Activated CD8-positive, alpha-beta T cell treated with anti-CD3 and anti-CD28 coated beads for 36 hours (primary cell): ENCODE measurements at regions not wholly inside any gene's neighbourhood (a gene's known extent, or its start where the extent isn't known, plus 50 kb on each side); places are given as distances from the start of the nearest gene placed in this dataset.

Experiments used
- ATAC-seq: fragments of 200-7000 bp; cut with Tn5 transposase; one replicate; pipeline ENCODE4 v1.10.0; 2021; ENCODE audit warnings: mild to moderate bottlenecking, moderate library complexity
- CTCF ChIA-PET: fragments of 350-600 bp; sonication (Branson Sonifier 250); formaldehyde crosslinking; loops from one replicate; lab custom pipeline; 2021; ENCODE audit warnings: antibody characterized with exemption; lab: Charles Lee
- POLR2A ChIA-PET: fragments of 350-600 bp; sonication (Branson Sonifier 250); formaldehyde crosslinking; loops from one replicate; lab custom pipeline; 2021; ENCODE audit warnings: antibody characterized with exemption; lab: Charles Lee
- DNase-seq: peaks from one replicate; pipeline ENCODE4 v3.0.0-alpha.2; 2020
- H3K27ac Mint-ChIP-seq: one replicate; pipeline ENCODE4 v1.8.0; 2021; ENCODE audit warnings: mild to moderate bottlenecking, mixed read lengths
- H3K27me3 Mint-ChIP-seq: one replicate; pipeline ENCODE4 v1.8.0; 2021; ENCODE audit warnings: mixed read lengths
- H3K36me3 Mint-ChIP-seq: one replicate; pipeline ENCODE4 v1.8.0; 2021; ENCODE audit warnings: low read depth, mixed read lengths
- H3K4me1 Mint-ChIP-seq: one replicate; pipeline ENCODE4 v1.8.0; 2021; ENCODE audit warnings: low read depth, mixed read lengths
- H3K4me3 Mint-ChIP-seq: one replicate; pipeline ENCODE4 v1.8.0; 2021; ENCODE audit warnings: mild to moderate bottlenecking, moderate library complexity, mixed read lengths
- H3K9me3 Mint-ChIP-seq: one replicate; pipeline ENCODE4 v1.8.0; 2021; ENCODE audit warnings: mixed read lengths
- intact Hi-C: fragments of 100-400 bp; cut with micrococcal nuclease; formaldehyde crosslinking; loops from one replicate; pipeline ENCODE4 v1.10.0; 2022
- TF ChIP-seq, protein P1 (sequence below): fragments of 200-600 bp; IDR thresholded peaks from one replicate; pipeline ENCODE4 v1.8.0; 2022; ENCODE audit warnings: antibody characterized with exemption, mild to moderate bottlenecking

DNA sequence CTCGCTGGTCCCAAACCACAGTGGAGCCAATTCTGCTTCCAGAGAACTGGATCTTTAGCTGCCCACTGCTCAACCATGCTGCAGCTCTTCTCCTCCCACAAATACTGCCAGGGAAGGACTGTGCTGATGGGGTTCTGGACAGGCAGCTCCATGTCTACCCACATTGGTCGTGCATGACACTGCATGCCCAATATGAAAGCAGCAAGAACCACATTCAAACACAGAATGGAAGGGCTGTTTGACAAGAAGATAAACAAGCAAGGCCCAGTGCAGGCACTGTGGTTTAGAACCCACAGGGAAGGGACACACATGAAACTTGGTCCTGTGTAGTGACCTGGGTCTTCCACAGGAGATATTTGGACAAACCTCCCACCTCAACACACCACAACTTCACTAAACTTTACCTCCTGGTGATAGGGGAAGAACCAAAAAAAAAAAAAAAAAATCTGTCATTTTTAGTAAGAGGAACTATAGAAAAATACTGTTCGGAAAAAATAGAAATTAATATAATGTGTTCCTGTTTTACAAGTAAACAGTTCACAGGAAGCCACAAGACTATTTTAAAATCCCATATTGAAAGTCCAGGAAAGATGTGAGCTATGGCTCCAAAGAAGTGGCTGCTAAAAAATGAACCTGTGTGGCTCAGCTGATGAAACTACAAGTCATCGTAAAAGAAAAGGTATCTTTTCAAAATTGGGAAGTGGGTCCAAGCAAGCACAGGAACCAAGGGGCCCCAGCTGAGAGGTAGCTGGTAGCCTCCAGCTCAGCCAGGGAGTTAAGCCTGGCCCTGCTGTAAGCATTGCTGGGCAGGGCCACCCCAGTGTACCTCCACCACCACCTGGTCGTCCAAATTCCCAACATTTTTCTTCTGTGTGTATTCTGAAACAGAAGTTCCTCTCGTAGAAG lies 77.7 kb upstream of the ACAN start:
- no peaks in the 10 kb centered on the region for H3K4me1 Mint-ChIP-seq
- DNase-seq (no peak), ATAC-seq (no peak)
- POLR2A ChIA-PET = no interaction called here
- no peaks in the 10 kb centered on the region for H3K9me3 Mint-ChIP-seq
- CTCF ChIA-PET = no interaction called here
- H3K36me3 Mint-ChIP-seq = no peaks in the 10 kb centered on the region
- no peak overlapping the region for H3K27ac Mint-ChIP-seq
- no peak overlapping the region for H3K4me3 Mint-ChIP-seq
- TF ChIP-seq, protein P1, sequence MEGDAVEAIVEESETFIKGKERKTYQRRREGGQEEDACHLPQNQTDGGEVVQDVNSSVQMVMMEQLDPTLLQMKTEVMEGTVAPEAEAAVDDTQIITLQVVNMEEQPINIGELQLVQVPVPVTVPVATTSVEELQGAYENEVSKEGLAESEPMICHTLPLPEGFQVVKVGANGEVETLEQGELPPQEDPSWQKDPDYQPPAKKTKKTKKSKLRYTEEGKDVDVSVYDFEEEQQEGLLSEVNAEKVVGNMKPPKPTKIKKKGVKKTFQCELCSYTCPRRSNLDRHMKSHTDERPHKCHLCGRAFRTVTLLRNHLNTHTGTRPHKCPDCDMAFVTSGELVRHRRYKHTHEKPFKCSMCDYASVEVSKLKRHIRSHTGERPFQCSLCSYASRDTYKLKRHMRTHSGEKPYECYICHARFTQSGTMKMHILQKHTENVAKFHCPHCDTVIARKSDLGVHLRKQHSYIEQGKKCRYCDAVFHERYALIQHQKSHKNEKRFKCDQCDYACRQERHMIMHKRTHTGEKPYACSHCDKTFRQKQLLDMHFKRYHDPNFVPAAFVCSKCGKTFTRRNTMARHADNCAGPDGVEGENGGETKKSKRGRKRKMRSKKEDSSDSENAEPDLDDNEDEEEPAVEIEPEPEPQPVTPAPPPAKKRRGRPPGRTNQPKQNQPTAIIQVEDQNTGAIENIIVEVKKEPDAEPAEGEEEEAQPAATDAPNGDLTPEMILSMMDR = no peak
- intact Hi-C loops = no loop called here
- H3K27me3 Mint-ChIP-seq = peaks cover 3% of the 10 kb centered on the region

GRCh38 chr15:88727439-88727838 lies 75.8 kb upstream of the ACAN start:
- no peaks in the 10 kb centered on the region for H3K36me3 Mint-ChIP-seq
- intact Hi-C loops = no loop called here
- ATAC-seq (no peak), DNase-seq (no peak)
- TF ChIP-seq, protein P1 = no peak
- no peaks in the 10 kb centered on the region for H3K4me1 Mint-ChIP-seq
- H3K27ac Mint-ChIP-seq = no peak overlapping the region
- CTCF ChIA-PET = no interaction called here
- no peak overlapping the region for H3K4me3 Mint-ChIP-seq
- no peaks in the 10 kb centered on the region for H3K9me3 Mint-ChIP-seq
- H3K27me3 Mint-ChIP-seq = peaks cover 3% of the 10 kb centered on the region
- POLR2A ChIA-PET = no interaction called here

DNA sequence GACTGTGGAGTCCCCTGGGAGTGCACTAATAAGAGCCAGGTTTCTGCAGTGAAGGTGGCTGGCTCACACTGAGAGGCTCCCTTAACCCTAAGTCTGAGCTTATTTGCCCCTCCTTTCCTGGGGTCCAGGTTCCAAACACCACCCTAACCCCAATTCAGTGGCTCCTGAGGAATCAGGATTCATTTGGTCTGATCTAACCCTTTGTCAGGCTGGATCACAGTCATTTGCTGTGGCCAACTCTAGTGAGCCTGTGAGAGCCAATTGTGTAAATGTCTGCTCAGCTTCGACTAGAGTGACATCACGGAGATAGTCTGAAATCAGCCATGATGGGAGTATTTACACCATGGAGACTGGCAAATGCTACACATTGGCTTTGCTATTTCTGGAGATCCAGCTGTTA lies 73.7 kb upstream of the ACAN start:
- no peak for ATAC-seq
- ChIA-PET CTCF (no interaction called here), POLR2A (no interaction called here)

DNA sequence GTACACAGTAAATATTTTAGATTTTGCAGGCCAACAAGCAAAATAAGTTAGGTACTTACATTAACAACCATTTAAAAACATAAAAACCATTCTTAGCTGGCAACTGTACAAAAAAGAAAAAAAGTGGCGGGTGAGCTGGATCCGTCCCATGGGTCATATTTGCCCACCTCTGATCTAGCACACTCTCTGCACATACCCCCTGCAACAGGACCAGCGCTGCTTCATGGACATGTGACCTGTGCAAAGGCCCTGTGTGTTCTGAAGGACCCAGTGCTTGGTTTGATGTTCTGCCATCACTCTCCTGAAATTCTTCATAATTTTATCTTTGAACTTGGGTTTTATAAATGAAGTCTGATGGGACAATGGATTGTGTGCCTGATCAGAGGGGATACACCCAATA lies 72.5 kb upstream of the ACAN start:
- POLR2A ChIA-PET = no interaction called here
- ATAC-seq (no peak), DNase-seq (no peak)
- Mint-ChIP-seq H3K27me3 (no peaks in the 10 kb centered on the region), H3K36me3 (no peaks in the 10 kb centered on the region), H3K9me3 (no peaks in the 10 kb centered on the region), H3K4me1 (no peaks in the 10 kb centered on the region), H3K4me3 (no peak overlapping the region), H3K27ac (no peak overlapping the region)
- TF ChIP-seq, protein P1 = no peak
- CTCF ChIA-PET = interaction anchor here (0.6 kb wide), 1 partner anchor 109 kb away, joined by 3 read pairs; no protein-coding TSS in a partner anchor
- intact Hi-C loops = no loop called here

More for the DNA sequence above, 73.7 kb upstream of the ACAN start:
- no peaks in the 10 kb centered on the region for H3K9me3 Mint-ChIP-seq
- intact Hi-C loops = no loop called here
- no peak for DNase-seq
- no peak overlapping the region for H3K4me3 Mint-ChIP-seq
- no peak overlapping the region for H3K27ac Mint-ChIP-seq
- H3K36me3 Mint-ChIP-seq = no peaks in the 10 kb centered on the region
- TF ChIP-seq, protein P1 = no peak
- H3K27me3 Mint-ChIP-seq = no peaks in the 10 kb centered on the region
- no peaks in the 10 kb centered on the region for H3K4me1 Mint-ChIP-seq

- Mint-ChIP-seq H3K36me3 (no peaks in the 10 kb centered on the region), H3K9me3 (no peaks in the 10 kb centered on the region), H3K27me3 (peaks cover 2% of the 10 kb centered on the region), H3K27ac (no peak overlapping the region), H3K4me3 (no peak overlapping the region), H3K4me1 (no peaks in the 10 kb centered on the region)
- TF ChIP-seq, protein P1 = no peak
- no peak for DNase-seq
- ChIA-PET CTCF (no interaction called here), POLR2A (no interaction called here)
- no peak for ATAC-seq
- intact Hi-C loops = no loop called here
Observed at GRCh38 chr15:88735212-88735611, 68.0 kb upstream of the ACAN start.
